Activated CD8-positive, alpha-beta T cell treated with anti-CD3 and anti-CD28 coated beads for 36 hours (primary cell): ENCODE measurements at regions not wholly inside any gene's neighbourhood (a gene's known extent, or its start where the extent isn't known, plus 50 kb on each side); places are given as distances from the start of the nearest gene placed in this dataset.

Experiments used
- ATAC-seq: fragments of 200-7000 bp; cut with Tn5 transposase; one replicate; pipeline ENCODE4 v1.10.0; 2021; ENCODE audit warnings: mild to moderate bottlenecking, moderate library complexity
- CTCF ChIA-PET: fragments of 350-600 bp; sonication (Branson Sonifier 250); formaldehyde crosslinking; loops from one replicate; lab custom pipeline; 2021; ENCODE audit warnings: antibody characterized with exemption; lab: Charles Lee
- POLR2A ChIA-PET: fragments of 350-600 bp; sonication (Branson Sonifier 250); formaldehyde crosslinking; loops from one replicate; lab custom pipeline; 2021; ENCODE audit warnings: antibody characterized with exemption; lab: Charles Lee
- DNase-seq: peaks from one replicate; pipeline ENCODE4 v3.0.0-alpha.2; 2020
- H3K27ac Mint-ChIP-seq: one replicate; pipeline ENCODE4 v1.8.0; 2021; ENCODE audit warnings: mild to moderate bottlenecking, mixed read lengths
- H3K27me3 Mint-ChIP-seq: one replicate; pipeline ENCODE4 v1.8.0; 2021; ENCODE audit warnings: mixed read lengths
- H3K36me3 Mint-ChIP-seq: one replicate; pipeline ENCODE4 v1.8.0; 2021; ENCODE audit warnings: low read depth, mixed read lengths
- H3K4me1 Mint-ChIP-seq: one replicate; pipeline ENCODE4 v1.8.0; 2021; ENCODE audit warnings: low read depth, mixed read lengths
- H3K4me3 Mint-ChIP-seq: one replicate; pipeline ENCODE4 v1.8.0; 2021; ENCODE audit warnings: mild to moderate bottlenecking, moderate library complexity, mixed read lengths
- H3K9me3 Mint-ChIP-seq: one replicate; pipeline ENCODE4 v1.8.0; 2021; ENCODE audit warnings: mixed read lengths
- intact Hi-C: fragments of 100-400 bp; cut with micrococcal nuclease; formaldehyde crosslinking; loops from one replicate; pipeline ENCODE4 v1.10.0; 2022
- TF ChIP-seq, protein P1 (sequence below): fragments of 200-600 bp; IDR thresholded peaks from one replicate; pipeline ENCODE4 v1.8.0; 2022; ENCODE audit warnings: antibody characterized with exemption, mild to moderate bottlenecking

DNA sequence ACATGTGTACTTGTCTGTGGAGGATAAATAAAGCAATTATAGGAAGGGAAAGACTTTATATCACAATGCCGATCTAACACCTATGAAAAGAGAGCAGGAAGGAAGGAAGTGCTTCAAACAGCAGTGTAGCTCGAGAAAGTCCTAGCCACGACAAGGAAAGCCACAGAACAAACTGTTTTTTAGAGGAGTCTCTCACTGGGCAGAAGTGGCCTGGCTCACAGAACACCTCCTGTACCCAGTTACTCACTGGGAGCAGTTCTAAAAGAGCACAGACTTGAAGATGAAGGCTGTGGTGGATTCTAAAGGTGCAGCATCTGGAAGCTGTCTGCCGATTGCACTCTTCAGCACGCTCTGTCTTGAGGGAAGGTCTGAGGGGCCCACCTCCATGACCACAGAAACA, 248.8 kb upstream of the ATP11B start:
- Mint-ChIP-seq H3K4me1 (no peaks in the 10 kb centered on the region), H3K9me3 (no peaks in the 10 kb centered on the region), H3K4me3 (no peak overlapping the region), H3K27me3 (no peaks in the 10 kb centered on the region), H3K36me3 (no peaks in the 10 kb centered on the region), H3K27ac (no peak overlapping the region)
- ChIA-PET CTCF (no interaction called here), POLR2A (interaction anchor here (0.6 kb wide), 1 partner anchor 1085 kb away, joined by 3 read pairs; no protein-coding TSS in a partner anchor)
- intact Hi-C loops: no loop called here
- TF ChIP-seq, protein P1, sequence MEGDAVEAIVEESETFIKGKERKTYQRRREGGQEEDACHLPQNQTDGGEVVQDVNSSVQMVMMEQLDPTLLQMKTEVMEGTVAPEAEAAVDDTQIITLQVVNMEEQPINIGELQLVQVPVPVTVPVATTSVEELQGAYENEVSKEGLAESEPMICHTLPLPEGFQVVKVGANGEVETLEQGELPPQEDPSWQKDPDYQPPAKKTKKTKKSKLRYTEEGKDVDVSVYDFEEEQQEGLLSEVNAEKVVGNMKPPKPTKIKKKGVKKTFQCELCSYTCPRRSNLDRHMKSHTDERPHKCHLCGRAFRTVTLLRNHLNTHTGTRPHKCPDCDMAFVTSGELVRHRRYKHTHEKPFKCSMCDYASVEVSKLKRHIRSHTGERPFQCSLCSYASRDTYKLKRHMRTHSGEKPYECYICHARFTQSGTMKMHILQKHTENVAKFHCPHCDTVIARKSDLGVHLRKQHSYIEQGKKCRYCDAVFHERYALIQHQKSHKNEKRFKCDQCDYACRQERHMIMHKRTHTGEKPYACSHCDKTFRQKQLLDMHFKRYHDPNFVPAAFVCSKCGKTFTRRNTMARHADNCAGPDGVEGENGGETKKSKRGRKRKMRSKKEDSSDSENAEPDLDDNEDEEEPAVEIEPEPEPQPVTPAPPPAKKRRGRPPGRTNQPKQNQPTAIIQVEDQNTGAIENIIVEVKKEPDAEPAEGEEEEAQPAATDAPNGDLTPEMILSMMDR: no peak
- no peak for DNase-seq
- ATAC-seq: no peak

DNA sequence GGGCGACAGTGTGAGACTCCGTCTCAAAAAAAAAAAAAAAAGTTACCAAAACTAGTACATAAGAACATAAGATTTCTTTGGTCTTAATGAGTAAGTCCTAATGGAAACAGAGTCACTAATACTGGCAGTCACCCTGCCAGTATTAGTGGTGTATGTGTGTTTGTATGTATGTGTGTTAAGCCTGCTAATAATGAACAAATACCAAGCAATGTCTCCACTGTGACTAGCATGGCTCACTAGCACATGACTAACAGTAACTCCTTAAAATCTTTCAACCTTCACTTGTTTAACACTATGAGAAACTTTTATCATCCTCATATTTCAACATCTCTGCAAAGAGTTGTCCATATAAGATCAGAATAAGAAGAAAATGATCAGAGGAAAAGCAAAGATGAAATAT, 231.0 kb upstream of the ATP11B start:
- ChIA-PET CTCF (no interaction called here), POLR2A (no interaction called here)
- peaks cover 4% of the 10 kb centered on the region for H3K27me3 Mint-ChIP-seq
- peaks cover 3% of the 10 kb centered on the region for H3K9me3 Mint-ChIP-seq
- DNase-seq (no peak), ATAC-seq (no peak)
- intact Hi-C loops: no loop called here
- no peak overlapping the region for H3K4me3 Mint-ChIP-seq
- no peaks in the 10 kb centered on the region for H3K4me1 Mint-ChIP-seq
- TF ChIP-seq, protein P1: no peak
- H3K36me3 Mint-ChIP-seq: no peaks in the 10 kb centered on the region
- no peak overlapping the region for H3K27ac Mint-ChIP-seq

DNA sequence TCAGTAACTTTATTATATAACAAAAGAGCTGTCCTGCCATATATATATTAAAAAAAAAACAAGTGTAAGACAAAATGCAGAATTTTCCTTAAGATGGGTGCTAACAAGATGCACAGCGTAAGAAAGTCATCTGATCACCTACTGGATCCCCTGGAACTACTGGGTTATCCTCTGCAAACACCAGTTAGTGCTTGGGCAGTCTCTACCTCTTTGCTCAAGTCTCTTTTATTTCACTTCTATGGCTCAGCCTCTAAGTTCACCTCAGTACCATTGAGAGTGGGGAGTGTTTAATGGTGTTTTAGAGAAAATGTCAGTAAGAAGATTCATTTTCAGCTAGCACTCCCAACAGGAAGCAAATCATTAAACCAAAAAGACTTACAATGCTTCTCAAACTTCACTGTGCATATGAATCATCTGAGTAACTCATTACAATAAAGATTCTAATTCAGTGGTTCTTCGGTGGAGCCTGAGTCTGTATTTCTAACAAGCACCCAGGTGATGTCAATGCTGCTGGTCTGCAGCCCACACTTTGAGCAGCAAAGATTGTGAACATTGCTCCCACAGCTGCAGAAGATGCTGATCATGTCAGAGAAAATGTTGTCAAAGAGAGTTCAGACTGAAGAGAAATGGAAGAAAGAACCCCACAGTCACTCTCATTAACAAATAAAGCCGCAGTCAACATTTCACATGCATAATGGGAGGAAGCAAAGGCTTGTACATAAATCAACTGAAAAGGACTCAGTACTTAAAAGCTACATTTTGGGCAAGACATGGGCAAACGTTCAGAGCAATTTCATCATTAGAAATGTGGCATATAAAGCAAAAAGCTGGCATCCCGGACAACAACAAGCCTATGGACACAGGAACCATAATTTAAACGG, 227.1 kb upstream of the ATP11B start:
- H3K27ac Mint-ChIP-seq: no peak overlapping the region
- peaks cover 2% of the 10 kb centered on the region for H3K27me3 Mint-ChIP-seq
- ATAC-seq: no peak
- ChIA-PET POLR2A (no interaction called here), CTCF (no interaction called here)
- no peak overlapping the region for H3K4me3 Mint-ChIP-seq
- no peak for DNase-seq
- H3K9me3 Mint-ChIP-seq: no peaks in the 10 kb centered on the region
- H3K4me1 Mint-ChIP-seq: no peaks in the 10 kb centered on the region
- intact Hi-C loops: no loop called here
- H3K36me3 Mint-ChIP-seq: no peaks in the 10 kb centered on the region
- TF ChIP-seq, protein P1: no peak

DNA sequence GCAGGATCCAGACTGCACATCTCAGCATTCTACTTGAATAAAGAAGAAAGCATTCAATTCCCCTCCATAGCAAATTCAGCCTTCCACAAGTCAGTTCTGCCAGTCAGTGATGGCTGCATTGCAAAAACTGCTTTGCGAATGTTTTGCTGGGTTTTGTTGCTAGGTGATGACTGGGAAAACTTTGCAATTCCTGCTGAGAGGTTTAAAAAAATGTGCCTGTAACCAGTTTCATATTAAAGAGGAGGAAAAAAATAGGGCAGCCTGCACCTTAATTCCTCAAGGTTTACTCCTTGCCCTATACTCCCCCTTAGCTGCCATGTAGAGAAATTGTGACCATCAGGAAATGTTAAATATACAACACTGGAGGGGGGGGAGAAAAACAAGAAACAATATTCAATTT, 225.6 kb upstream of the ATP11B start:
- TF ChIP-seq, protein P1: no peak
- Mint-ChIP-seq H3K9me3 (no peaks in the 10 kb centered on the region), H3K27ac (no peak overlapping the region), H3K4me3 (no peak overlapping the region), H3K4me1 (no peaks in the 10 kb centered on the region), H3K27me3 (peaks cover 2% of the 10 kb centered on the region), H3K36me3 (no peaks in the 10 kb centered on the region)
- intact Hi-C loops: no loop called here
- CTCF ChIA-PET: no interaction called here
- POLR2A ChIA-PET: no interaction called here
- ATAC-seq: no peak
- no peak for DNase-seq

DNA sequence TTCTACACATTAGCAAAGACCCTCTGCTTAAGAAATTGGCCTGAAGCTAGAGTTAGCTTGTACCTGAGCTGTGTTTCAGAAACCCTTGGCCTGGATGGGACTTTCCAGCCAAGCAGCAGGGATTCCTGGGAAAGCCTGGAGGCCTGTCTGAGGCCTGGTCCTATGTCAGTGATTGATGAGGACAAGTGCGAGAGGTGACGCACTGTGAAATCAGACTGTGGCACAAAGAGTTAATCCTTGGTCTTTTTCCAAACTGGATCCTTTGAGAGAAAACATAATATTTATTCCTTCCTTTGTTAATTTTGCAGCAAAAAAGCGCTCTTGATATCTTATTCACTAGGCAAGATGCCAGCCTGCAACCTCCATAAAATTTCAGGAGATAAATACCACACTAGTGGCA, 225.0 kb upstream of the ATP11B start:
- ChIA-PET POLR2A (no interaction called here), CTCF (no interaction called here)
- DNase-seq (no peak), ATAC-seq (no peak)
- intact Hi-C loops: no loop called here
- no peak overlapping the region for H3K27ac Mint-ChIP-seq
- no peaks in the 10 kb centered on the region for H3K36me3 Mint-ChIP-seq
- TF ChIP-seq, protein P1: no peak
- peaks cover 4% of the 10 kb centered on the region for H3K9me3 Mint-ChIP-seq
- no peaks in the 10 kb centered on the region for H3K4me1 Mint-ChIP-seq
- no peak overlapping the region for H3K4me3 Mint-ChIP-seq
- peaks cover 2% of the 10 kb centered on the region for H3K27me3 Mint-ChIP-seq
